Loucy (cell line): ENCODE measurements at regions not wholly inside any gene's neighbourhood (a gene's known extent, or its start where the extent isn't known, plus 50 kb on each side); places are given as distances from the start of the nearest gene placed in this dataset.

Experiments used
- H2AFZ ChIP-seq: fragments of 200-600 bp; sonication (generic); 2 replicates; pipeline ENCODE4 v1.6.0; 2016; ENCODE audit warnings: antibody characterized with exemption, mild to moderate bottlenecking, low read length, moderate library complexity
- H3F3A ChIP-seq: fragments of 200-600 bp; 2 replicates; pipeline ENCODE4 v1.6.0; 2016; ENCODE audit warnings: antibody characterized with exemption, low read depth, mild to moderate bottlenecking
- H3K27me3 ChIP-seq: fragments of 200-600 bp; sonication (generic); 2 replicates; pipeline ENCODE4 v1.6.1; 2014; ENCODE audit warnings: low read length, mild to moderate bottlenecking; ENCODE audit not compliant: insufficient read depth, poor library complexity, severe bottlenecking
- H3K36me3 ChIP-seq: fragments of 200-600 bp; sonication (generic); 2 replicates; pipeline ENCODE4 v1.6.1; 2016; ENCODE audit warnings: low read length; ENCODE audit not compliant: insufficient read depth
- H3K4me1 ChIP-seq: fragments of 200-600 bp; sonication (generic); 2 replicates; pipeline ENCODE4 v1.5.1; 2014; ENCODE audit warnings: low read length, mild to moderate bottlenecking; ENCODE audit not compliant: insufficient read depth, poor library complexity, severe bottlenecking
- H3K4me2 ChIP-seq: fragments of 200-600 bp; sonication (generic); 2 replicates; pipeline ENCODE4 v1.6.0; 2014; ENCODE audit warnings: antibody characterized with exemption, low read length, low read depth, mild to moderate bottlenecking; ENCODE audit not compliant: poor library complexity, severe bottlenecking
- H3K4me3 ChIP-seq: fragments of 200-600 bp; sonication (generic); 2 replicates; pipeline ENCODE4 v1.5.1; 2014; ENCODE audit warnings: low read length, mild to moderate bottlenecking, mixed read lengths; ENCODE audit not compliant: poor library complexity, severe bottlenecking
- H3K79me2 ChIP-seq: fragments of 200-600 bp; sonication (generic); 2 replicates; pipeline ENCODE4 v1.6.1; 2014; ENCODE audit warnings: low read length; ENCODE audit not compliant: insufficient read depth
- H3K9ac ChIP-seq: fragments of 200-600 bp; sonication (generic); 2 replicates; pipeline ENCODE4 v1.6.0; 2014; ENCODE audit warnings: mild to moderate bottlenecking, low read depth, low read length, moderate library complexity; ENCODE audit not compliant: poor library complexity, severe bottlenecking
- H3K9me2 ChIP-seq: fragments of 200-600 bp; sonication (generic); replicated peaks from 2 replicates; pipeline ENCODE4 v1.6.1; 2016; ENCODE audit warnings: low read depth, low read length, mixed read lengths
- H3K9me3 ChIP-seq: fragments of 200-600 bp; sonication (generic); 2 replicates; pipeline ENCODE4 v1.6.1; 2014; ENCODE audit warnings: mild to moderate bottlenecking, antibody characterized with exemption, low read length, low read depth; ENCODE audit not compliant: insufficient read depth
- H4K20me1 ChIP-seq: fragments of 200-600 bp; sonication (generic); 2 replicates; pipeline ENCODE4 v1.6.0; 2014; ENCODE audit warnings: antibody characterized with exemption, low read length, mild to moderate bottlenecking; ENCODE audit not compliant: insufficient read depth, poor library complexity, severe bottlenecking
- EZH2phosphoT487 ChIP-seq: fragments of 200-600 bp; IDR thresholded peaks from 2 replicates; pipeline ENCODE4 v1.6.1; 2018; ENCODE audit warnings: antibody characterized with exemption, mild to moderate bottlenecking, moderate library complexity, borderline replicate concordance
- TF ChIP-seq, protein P1 (sequence below): fragments of 200-600 bp; sonication (generic); conservative IDR thresholded peaks from 2 replicates; pipeline ENCODE4 v1.5.1; 2014; ENCODE audit warnings: mild to moderate bottlenecking, antibody characterized with exemption, low read length

GRCh38 chr13:30021611-30022010, 171.2 kb upstream of the UBL3 start:
- Histone ChIP-seq H3K4me1 (peaks cover 7% of the 10 kb centered on the region), H3K9me2 (no peaks in the 10 kb centered on the region), H3K27me3 (no peaks in the 10 kb centered on the region), H3F3A (no peaks in the 10 kb centered on the region), H3K79me2 (no peaks in the 10 kb centered on the region), H2AFZ (no peak overlapping the region), H3K4me3 (no peak overlapping the region), H3K9me3 (no peaks in the 10 kb centered on the region), H3K36me3 (no peaks in the 10 kb centered on the region), H4K20me1 (no peaks in the 10 kb centered on the region), H3K9ac (no peak overlapping the region), H3K4me2 (no peak overlapping the region)
- no peak for TF ChIP-seq EZH2phosphoT487
- TF ChIP-seq, protein P1, sequence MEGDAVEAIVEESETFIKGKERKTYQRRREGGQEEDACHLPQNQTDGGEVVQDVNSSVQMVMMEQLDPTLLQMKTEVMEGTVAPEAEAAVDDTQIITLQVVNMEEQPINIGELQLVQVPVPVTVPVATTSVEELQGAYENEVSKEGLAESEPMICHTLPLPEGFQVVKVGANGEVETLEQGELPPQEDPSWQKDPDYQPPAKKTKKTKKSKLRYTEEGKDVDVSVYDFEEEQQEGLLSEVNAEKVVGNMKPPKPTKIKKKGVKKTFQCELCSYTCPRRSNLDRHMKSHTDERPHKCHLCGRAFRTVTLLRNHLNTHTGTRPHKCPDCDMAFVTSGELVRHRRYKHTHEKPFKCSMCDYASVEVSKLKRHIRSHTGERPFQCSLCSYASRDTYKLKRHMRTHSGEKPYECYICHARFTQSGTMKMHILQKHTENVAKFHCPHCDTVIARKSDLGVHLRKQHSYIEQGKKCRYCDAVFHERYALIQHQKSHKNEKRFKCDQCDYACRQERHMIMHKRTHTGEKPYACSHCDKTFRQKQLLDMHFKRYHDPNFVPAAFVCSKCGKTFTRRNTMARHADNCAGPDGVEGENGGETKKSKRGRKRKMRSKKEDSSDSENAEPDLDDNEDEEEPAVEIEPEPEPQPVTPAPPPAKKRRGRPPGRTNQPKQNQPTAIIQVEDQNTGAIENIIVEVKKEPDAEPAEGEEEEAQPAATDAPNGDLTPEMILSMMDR = no peak

GRCh38 chr13:30020726-30021312, 170.4 kb upstream of the UBL3 start:
- H3K4me3 ChIP-seq = no peak overlapping the region
- H3K36me3 ChIP-seq = no peaks in the 10 kb centered on the region
- H4K20me1 ChIP-seq = no peaks in the 10 kb centered on the region
- H2AFZ ChIP-seq = no peak overlapping the region
- H3K9me3 ChIP-seq = no peaks in the 10 kb centered on the region
- H3K9me2 ChIP-seq = no peaks in the 10 kb centered on the region
- no peaks in the 10 kb centered on the region for H3K27me3 ChIP-seq
- H3K4me2 ChIP-seq = no peak overlapping the region
- TF ChIP-seq EZH2phosphoT487 = no peak
- TF ChIP-seq, protein P1 = no peak
- H3F3A ChIP-seq = no peaks in the 10 kb centered on the region
- H3K4me1 ChIP-seq = peaks cover 7% of the 10 kb centered on the region
- no peaks in the 10 kb centered on the region for H3K79me2 ChIP-seq
- H3K9ac ChIP-seq = no peak overlapping the region

GRCh38 chr13:30019648-30020626, 169.5 kb upstream of the UBL3 start:
- no peak overlapping the region for H3K4me3 ChIP-seq
- H4K20me1 ChIP-seq = no peaks in the 10 kb centered on the region
- H3K9ac ChIP-seq = no peak overlapping the region
- TF ChIP-seq, protein P1 = no peak
- TF ChIP-seq EZH2phosphoT487 = no peak
- H3K36me3 ChIP-seq = no peaks in the 10 kb centered on the region
- H3K27me3 ChIP-seq = no peaks in the 10 kb centered on the region
- H3K79me2 ChIP-seq = no peaks in the 10 kb centered on the region
- no peaks in the 10 kb centered on the region for H3K9me2 ChIP-seq
- H3K4me1 ChIP-seq = peaks cover 7% of the 10 kb centered on the region
- H3F3A ChIP-seq = no peaks in the 10 kb centered on the region
- H2AFZ ChIP-seq = no peak overlapping the region
- H3K4me2 ChIP-seq = no peak overlapping the region
- no peaks in the 10 kb centered on the region for H3K9me3 ChIP-seq
